HUES48 (cell line): ENCODE measurements at regions not wholly inside any gene's neighbourhood (a gene's known extent, or its start where the extent isn't known, plus 50 kb on each side); places are given as distances from the start of the nearest gene placed in this dataset.

Experiments used
- H3K27ac ChIP-seq: one replicate; pipeline ENCODE4 v1.7.0; 2013; ENCODE audit warnings: low read depth, low read length, inconsistent platforms
- H3K27me3 ChIP-seq: 2 replicates; pipeline ENCODE4 v1.6.1; 2013; ENCODE audit warnings: mild to moderate bottlenecking, low read length; ENCODE audit not compliant: control insufficient read depth, insufficient read depth
- H3K36me3 ChIP-seq: 2 replicates; pipeline ENCODE4 v1.6.1; 2013; ENCODE audit warnings: low read length; ENCODE audit not compliant: control insufficient read depth, insufficient read depth
- H3K4me1 ChIP-seq: 2 replicates; pipeline ENCODE4 v1.6.1; 2013; ENCODE audit warnings: mild to moderate bottlenecking, low read length; ENCODE audit not compliant: control insufficient read depth, insufficient read depth
- H3K4me3 ChIP-seq: 2 replicates; pipeline ENCODE4 v1.5.1; 2013; ENCODE audit warnings: mild to moderate bottlenecking, low read depth, low read length
- H3K9ac ChIP-seq: 2 replicates; pipeline ENCODE4 v1.6.1; 2013; ENCODE audit warnings: mild to moderate bottlenecking, low read depth, low read length, moderate library complexity
- H3K9me3 ChIP-seq: 2 replicates; pipeline ENCODE4 v1.6.1; 2013; ENCODE audit warnings: low read length; ENCODE audit not compliant: control insufficient read depth, insufficient read depth

GRCh38 chr16:5412731-5413130, 315.1 kb upstream of the EEF2KMT start:
- H3K9ac ChIP-seq = no peak overlapping the region
- no peak overlapping the region for H3K27ac ChIP-seq
- H3K4me1 ChIP-seq = 0 out of 2 replicates have a peak, but pooled peaks cover 2% of the 10 kb centered on the region
- H3K4me3 ChIP-seq = no peak overlapping the region
- H3K9me3 ChIP-seq = no peaks in the 10 kb centered on the region
- no peaks in the 10 kb centered on the region for H3K36me3 ChIP-seq
- no peaks in the 10 kb centered on the region for H3K27me3 ChIP-seq

GRCh38 chr16:5398203-5398602, 300.6 kb upstream of the EEF2KMT start:
- Histone ChIP-seq H3K4me1 (peaks cover 18% of the 10 kb centered on the region), H3K27ac (no peak overlapping the region), H3K9me3 (no peaks in the 10 kb centered on the region), H3K4me3 (no peak overlapping the region), H3K9ac (no peak overlapping the region), H3K36me3 (no peaks in the 10 kb centered on the region), H3K27me3 (no peaks in the 10 kb centered on the region)

- no peaks in the 10 kb centered on the region for H3K36me3 ChIP-seq
- H3K27ac ChIP-seq = no peak overlapping the region
- H3K27me3 ChIP-seq = no peaks in the 10 kb centered on the region
- H3K4me1 ChIP-seq = peaks cover 8% of the 10 kb centered on the region
- no peak overlapping the region for H3K4me3 ChIP-seq
- no peaks in the 10 kb centered on the region for H3K9me3 ChIP-seq
- no peak overlapping the region for H3K9ac ChIP-seq
These were observed 299.3 kb upstream of the EEF2KMT start for GRCh38 chr16:5396880-5397279.

- H3K9me3 ChIP-seq = no peaks in the 10 kb centered on the region
- no peaks in the 10 kb centered on the region for H3K36me3 ChIP-seq
- H3K9ac ChIP-seq = no peak overlapping the region
- no peaks in the 10 kb centered on the region for H3K4me1 ChIP-seq
- H3K27ac ChIP-seq = no peak overlapping the region
- H3K27me3 ChIP-seq = no peaks in the 10 kb centered on the region
- H3K4me3 ChIP-seq = no peak overlapping the region
These were observed 295.5 kb upstream of the EEF2KMT start for GRCh38 chr16:5393070-5393469.

- Histone ChIP-seq H3K4me3 (no peak overlapping the region), H3K27ac (no peak overlapping the region), H3K27me3 (no peaks in the 10 kb centered on the region), H3K9me3 (no peaks in the 10 kb centered on the region), H3K4me1 (no peaks in the 10 kb centered on the region), H3K9ac (no peak overlapping the region), H3K36me3 (no peaks in the 10 kb centered on the region)
These were observed 289.4 kb upstream of the EEF2KMT start for GRCh38 chr16:5386989-5387388.

- H3K27me3 ChIP-seq = no peaks in the 10 kb centered on the region
- H3K27ac ChIP-seq = no peak overlapping the region
- no peak overlapping the region for H3K9ac ChIP-seq
- no peaks in the 10 kb centered on the region for H3K36me3 ChIP-seq
- H3K9me3 ChIP-seq = no peaks in the 10 kb centered on the region
- no peak overlapping the region for H3K4me3 ChIP-seq
- H3K4me1 ChIP-seq = no peaks in the 10 kb centered on the region
These were observed 288.2 kb upstream of the EEF2KMT start for GRCh38 chr16:5385811-5386210.

GRCh38 chr16:5385115-5385514, 287.5 kb upstream of the EEF2KMT start:
- Histone ChIP-seq H3K27me3 (no peaks in the 10 kb centered on the region), H3K9me3 (no peaks in the 10 kb centered on the region), H3K27ac (no peak overlapping the region), H3K9ac (no peak overlapping the region), H3K4me1 (no peaks in the 10 kb centered on the region), H3K4me3 (no peak overlapping the region), H3K36me3 (no peaks in the 10 kb centered on the region)

- H3K36me3 ChIP-seq = no peaks in the 10 kb centered on the region
- H3K27me3 ChIP-seq = no peaks in the 10 kb centered on the region
- no peak overlapping the region for H3K9ac ChIP-seq
These were observed 286.1 kb upstream of the EEF2KMT start for GRCh38 chr16:5383737-5384136.

GRCh38 chr16:5382484-5382883, 284.9 kb upstream of the EEF2KMT start:
- no peak overlapping the region for H3K4me3 ChIP-seq
- no peaks in the 10 kb centered on the region for H3K27me3 ChIP-seq
- H3K9ac ChIP-seq = no peak overlapping the region
- H3K4me1 ChIP-seq = no peaks in the 10 kb centered on the region; the same call in 1 of the 2 replicates
- H3K27ac ChIP-seq = no peak overlapping the region
- H3K9me3 ChIP-seq = no peaks in the 10 kb centered on the region
- H3K36me3 ChIP-seq = no peaks in the 10 kb centered on the region

More at GRCh38 chr16:5383737-5384136, 286.1 kb upstream of the EEF2KMT start:
- H3K9me3 ChIP-seq = no peaks in the 10 kb centered on the region
- no peak overlapping the region for H3K4me3 ChIP-seq
- no peaks in the 10 kb centered on the region for H3K4me1 ChIP-seq
- no peak overlapping the region for H3K27ac ChIP-seq

GRCh38 chr16:5381481-5381880, 283.9 kb upstream of the EEF2KMT start:
- H3K27me3 ChIP-seq = no peaks in the 10 kb centered on the region
- no peak overlapping the region for H3K4me3 ChIP-seq
- H3K4me1 ChIP-seq = no peaks in the 10 kb centered on the region; the same call in 1 of the 2 replicates
- H3K27ac ChIP-seq = no peak overlapping the region
- H3K9ac ChIP-seq = no peak overlapping the region
- H3K9me3 ChIP-seq = no peaks in the 10 kb centered on the region
- no peaks in the 10 kb centered on the region for H3K36me3 ChIP-seq

GRCh38 chr16:5379954-5380353, 282.4 kb upstream of the EEF2KMT start:
- Histone ChIP-seq H3K36me3 (no peaks in the 10 kb centered on the region), H3K9me3 (no peaks in the 10 kb centered on the region), H3K4me1 (no peaks in the 10 kb centered on the region; the same call in 1 of the 2 replicates), H3K27ac (no peak overlapping the region), H3K9ac (no peak overlapping the region), H3K27me3 (no peaks in the 10 kb centered on the region), H3K4me3 (no peak overlapping the region)

GRCh38 chr16:5378531-5378930, 280.9 kb upstream of the EEF2KMT start:
- H3K4me1 ChIP-seq = no peaks in the 10 kb centered on the region; the same call in 1 of the 2 replicates
- no peak overlapping the region for H3K27ac ChIP-seq
- H3K4me3 ChIP-seq = no peak overlapping the region
- no peaks in the 10 kb centered on the region for H3K27me3 ChIP-seq
- no peaks in the 10 kb centered on the region for H3K36me3 ChIP-seq
- no peak overlapping the region for H3K9ac ChIP-seq
- H3K9me3 ChIP-seq = no peaks in the 10 kb centered on the region
